Left ventricle myocardium inferior (tissue), 1 donor: ENCODE measurements at regions not wholly inside any gene's neighbourhood (a gene's known extent, or its start where the extent isn't known, plus 50 kb on each side); places are given as distances from the start of the nearest gene placed in this dataset.

Source experiments
- DNase-seq: peaks from one replicate; pipeline ENCODE4 v3.0.0-alpha.2; 2020
- H3K27ac ChIP-seq: fragments of 200-600 bp; replicated peaks from 2 replicates; pipeline ENCODE4 v1.8.0; 2021
- H3K27me3 ChIP-seq: fragments of 200-600 bp; 2 replicates; pipeline ENCODE4 v1.8.0; 2021; ENCODE audit warnings: low read depth
- H3K36me3 ChIP-seq: fragments of 200-600 bp; 2 replicates; pipeline ENCODE4 v1.8.0; 2021
- H3K4me1 ChIP-seq: fragments of 200-600 bp; 2 replicates; pipeline ENCODE4 v1.8.0; 2021
- H3K4me3 ChIP-seq: fragments of 200-600 bp; 2 replicates; pipeline ENCODE4 v1.8.0; 2021; ENCODE audit warnings: mild to moderate bottlenecking, moderate library complexity
- H3K9me3 ChIP-seq: fragments of 200-600 bp; replicated peaks from 2 replicates; pipeline ENCODE4 v1.8.0; 2021
- CTCF ChIP-seq: fragments of 200-600 bp; IDR thresholded peaks from 2 replicates; pipeline ENCODE4 v1.8.0; 2021; ENCODE audit warnings: antibody characterized with exemption, mild to moderate bottlenecking, borderline replicate concordance
- intact Hi-C: fragments of 100-400 bp; cut with micrococcal nuclease; formaldehyde crosslinking; loops from one replicate; pipeline ENCODE4 v1.11.0; 2022
- donor health status: DM: no; HTN: yes; CAD: no; lungs with severe emphysema.

- Histone ChIP-seq H3K4me3 (no peak overlapping the region), H3K36me3 (no peaks in the 10 kb centered on the region), H3K4me1 (no peaks in the 10 kb centered on the region), H3K27ac (no peak overlapping the region), H3K9me3 (peaks cover 3% of the 10 kb centered on the region), H3K27me3 (no peaks in the 10 kb centered on the region)
- no peak for DNase-seq
- TF ChIP-seq CTCF = no peak
- intact Hi-C loops = no loop called here
Observed at GRCh38 chr13:99747403-99747710, 224.2 kb downstream of the ZIC5 start.

GRCh38 chr13:99746637-99747402, 224.7 kb downstream of the ZIC5 start:
- H3K4me1 ChIP-seq = peaks cover 5% of the 10 kb centered on the region
- DNase-seq = no peak
- peaks cover 3% of the 10 kb centered on the region for H3K9me3 ChIP-seq
- H3K27me3 ChIP-seq = no peaks in the 10 kb centered on the region
- no peak for TF ChIP-seq CTCF
- no peak overlapping the region for H3K27ac ChIP-seq
- no peak overlapping the region for H3K4me3 ChIP-seq
- H3K36me3 ChIP-seq = no peaks in the 10 kb centered on the region
- intact Hi-C loops = no loop called here

- no peak for TF ChIP-seq CTCF
- H3K4me1 ChIP-seq = peaks cover 5% of the 10 kb centered on the region
- H3K27me3 ChIP-seq = no peaks in the 10 kb centered on the region
- H3K36me3 ChIP-seq = no peaks in the 10 kb centered on the region
- DNase-seq = no peak
- no peaks in the 10 kb centered on the region for H3K9me3 ChIP-seq
- intact Hi-C loops = no loop called here
- no peak overlapping the region for H3K27ac ChIP-seq
- H3K4me3 ChIP-seq = no peak overlapping the region
Observed at GRCh38 chr13:99743094-99743493, 228.5 kb downstream of the ZIC5 start.

- no peak for TF ChIP-seq CTCF
- Histone ChIP-seq H3K36me3 (no peaks in the 10 kb centered on the region), H3K9me3 (no peaks in the 10 kb centered on the region), H3K4me1 (peaks cover 5% of the 10 kb centered on the region), H3K4me3 (no peak overlapping the region), H3K27me3 (no peaks in the 10 kb centered on the region), H3K27ac (no peak overlapping the region)
- intact Hi-C loops = no loop called here
- DNase-seq = no peak
Observed at GRCh38 chr13:99741960-99742359, 229.6 kb downstream of the ZIC5 start.

- no peak for TF ChIP-seq CTCF
- intact Hi-C loops = no loop called here
- no peak for DNase-seq
- no peaks in the 10 kb centered on the region for H3K27me3 ChIP-seq
- H3K9me3 ChIP-seq = no peaks in the 10 kb centered on the region
- no peak overlapping the region for H3K27ac ChIP-seq
- no peak overlapping the region for H3K4me3 ChIP-seq
- peaks cover 5% of the 10 kb centered on the region for H3K4me1 ChIP-seq
- no peaks in the 10 kb centered on the region for H3K36me3 ChIP-seq
Observed at GRCh38 chr13:99740251-99740979, 231.2 kb downstream of the ZIC5 start.
